ENCODE measurements at regions not wholly inside any gene's neighbourhood (a gene's known extent, or its start where the extent isn't known, plus 50 kb on each side); places are given as distances from the start of the nearest gene placed in this dataset.

- Mint-ChIP-seq H3K36me3 (ENCODE audit: insufficient read depth) (no peaks in the 10 kb centered on the region), H3K4me1 (no peaks in the 10 kb centered on the region), H3K9me3 (peaks cover 6% of the 10 kb centered on the region), H3K4me3 (no peak overlapping the region), H3K27ac (ENCODE audit: low read depth) (no peak overlapping the region), H3K27me3 (no peaks in the 10 kb centered on the region)
- ATAC-seq (replicated peaks; ENCODE audit: extremely low read depth, poor library complexity, severe bottlenecking) (no peak), DNase-seq (ENCODE audit: low spot score in 2 of 2) (no peak)
Measured at GRCh38 chr2:59926731-59927130, 626.7 kb downstream of the BCL11A start.

DNA sequence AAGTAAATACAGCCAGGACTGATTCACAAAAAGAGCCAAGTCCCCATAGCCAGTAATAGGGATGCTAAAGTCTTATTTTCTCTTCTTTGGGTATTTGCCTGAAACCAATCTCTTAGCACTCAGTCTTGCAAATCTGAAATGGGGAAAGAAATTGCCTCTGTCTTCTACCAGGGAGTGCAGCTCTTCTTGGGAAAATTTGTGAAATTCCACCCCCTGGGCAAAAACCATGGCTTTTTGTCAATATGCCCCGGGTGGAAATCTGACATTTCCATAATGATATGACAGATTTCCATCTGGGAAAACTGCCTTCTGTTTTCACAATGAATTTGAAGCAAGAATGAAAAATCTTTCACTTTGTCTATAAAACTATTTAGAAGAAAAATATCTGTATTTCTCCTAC lies 628.1 kb downstream of the BCL11A start:
- Mint-ChIP-seq H3K4me3 (no peak overlapping the region), H3K36me3 (ENCODE audit: insufficient read depth) (no peaks in the 10 kb centered on the region), H3K4me1 (no peaks in the 10 kb centered on the region), H3K27me3 (no peaks in the 10 kb centered on the region), H3K27ac (ENCODE audit: low read depth) (no peak overlapping the region), H3K9me3 (peaks cover 6% of the 10 kb centered on the region)
- no peak for DNase-seq (ENCODE audit: low spot score in 2 of 2)
- ATAC-seq (replicated peaks; ENCODE audit: extremely low read depth, poor library complexity, severe bottlenecking) = no peak

DNA sequence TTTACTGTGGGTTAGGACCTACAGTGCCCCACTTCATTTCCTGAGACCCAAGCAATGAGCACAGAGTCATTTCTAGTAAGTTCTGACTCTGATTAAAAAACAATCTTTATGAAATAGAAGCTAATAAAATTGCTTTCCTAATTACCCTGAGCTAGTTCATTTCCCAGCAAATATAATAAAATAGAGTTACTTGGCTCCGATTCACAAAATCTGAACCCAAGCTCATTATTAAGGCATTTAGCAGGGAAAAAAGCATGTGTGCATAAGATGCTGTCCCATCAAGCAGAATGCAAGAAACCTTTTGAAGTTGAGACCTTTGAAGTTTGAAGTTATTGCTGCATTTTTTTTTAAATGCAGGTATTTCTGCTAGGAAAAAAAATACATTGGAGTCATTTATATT lies 629.1 kb downstream of the BCL11A start:
- DNase-seq (ENCODE audit: low spot score in 2 of 2) (no peak), ATAC-seq (replicated peaks; ENCODE audit: extremely low read depth, poor library complexity, severe bottlenecking) (no peak)
- Mint-ChIP-seq H3K36me3 (ENCODE audit: insufficient read depth) (peaks cover 1% of the 10 kb centered on the region), H3K27ac (ENCODE audit: low read depth) (no peak overlapping the region), H3K4me1 (no peaks in the 10 kb centered on the region), H3K27me3 (no peaks in the 10 kb centered on the region), H3K9me3 (peaks cover 6% of the 10 kb centered on the region), H3K4me3 (no peak overlapping the region)

- Mint-ChIP-seq H3K4me1 (no peaks in the 10 kb centered on the region), H3K27ac (ENCODE audit: low read depth) (no peak overlapping the region), H3K9me3 (no peaks in the 10 kb centered on the region), H3K4me3 (no peak overlapping the region), H3K36me3 (ENCODE audit: insufficient read depth) (peaks cover 1% of the 10 kb centered on the region), H3K27me3 (no peaks in the 10 kb centered on the region)
- no peak for ATAC-seq (replicated peaks; ENCODE audit: extremely low read depth, poor library complexity, severe bottlenecking)
- no peak for DNase-seq (ENCODE audit: low spot score in 2 of 2)
Measured at GRCh38 chr2:59922450-59922849, 631.0 kb downstream of the BCL11A start.

- DNase-seq (ENCODE audit: low spot score in 2 of 2) = no peak
- no peak overlapping the region for H3K4me3 Mint-ChIP-seq
- ATAC-seq (replicated peaks; ENCODE audit: extremely low read depth, poor library complexity, severe bottlenecking) = no peak
- no peaks in the 10 kb centered on the region for H3K27me3 Mint-ChIP-seq
- no peaks in the 10 kb centered on the region for H3K4me1 Mint-ChIP-seq
- H3K27ac Mint-ChIP-seq (ENCODE audit: low read depth) = no peak overlapping the region
- H3K9me3 Mint-ChIP-seq = no peaks in the 10 kb centered on the region
- peaks cover 1% of the 10 kb centered on the region for H3K36me3 Mint-ChIP-seq (ENCODE audit: insufficient read depth)
Measured at GRCh38 chr2:59921743-59922142, 631.7 kb downstream of the BCL11A start.

DNA sequence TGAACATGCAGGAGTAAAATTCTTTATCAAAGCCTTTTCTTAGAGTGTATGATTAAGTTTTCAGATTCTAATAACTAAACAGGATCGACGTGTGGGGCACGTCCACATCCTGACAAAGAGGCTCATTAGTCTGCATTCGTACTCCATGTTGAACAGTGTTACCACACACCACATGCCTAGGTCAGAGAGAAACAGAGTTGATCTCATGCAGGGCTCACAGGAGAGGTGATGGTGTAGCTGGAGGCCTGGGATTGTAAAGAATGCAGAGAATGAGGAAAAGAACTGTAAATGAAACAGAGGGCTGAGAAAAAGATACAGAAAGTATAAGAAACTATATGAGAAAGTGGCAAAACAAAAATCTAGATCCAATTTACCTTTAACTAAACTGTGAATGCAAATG lies 632.5 kb downstream of the BCL11A start:
- H3K4me1 Mint-ChIP-seq = no peaks in the 10 kb centered on the region
- no peaks in the 10 kb centered on the region for H3K9me3 Mint-ChIP-seq
- DNase-seq (ENCODE audit: low spot score in 2 of 2) (no peak), ATAC-seq (replicated peaks; ENCODE audit: extremely low read depth, poor library complexity, severe bottlenecking) (no peak)
- peaks cover 1% of the 10 kb centered on the region for H3K36me3 Mint-ChIP-seq (ENCODE audit: insufficient read depth)
- no peak overlapping the region for H3K27ac Mint-ChIP-seq (ENCODE audit: low read depth)
- H3K27me3 Mint-ChIP-seq = no peaks in the 10 kb centered on the region
- no peak overlapping the region for H3K4me3 Mint-ChIP-seq

DNA sequence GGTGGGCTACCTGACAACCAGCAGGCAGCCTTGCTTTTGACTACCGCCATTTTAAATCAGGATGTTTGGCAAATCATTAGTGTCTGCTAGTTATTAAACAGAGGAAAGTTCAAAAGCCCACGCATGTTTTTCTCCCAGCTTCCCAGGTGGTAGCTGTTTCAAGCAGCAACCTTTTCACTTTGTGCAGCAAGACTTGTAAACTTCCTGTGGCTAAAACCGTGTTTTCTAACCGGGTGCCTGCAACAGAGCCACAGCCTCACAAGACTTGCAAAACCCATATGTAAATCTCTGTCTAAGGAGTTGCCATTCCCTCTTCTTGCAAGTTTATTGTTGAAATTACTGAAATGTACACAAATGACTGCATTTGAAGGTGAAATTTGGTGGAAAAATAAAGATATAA lies 633.1 kb downstream of the BCL11A start:
- no peaks in the 10 kb centered on the region for H3K4me1 Mint-ChIP-seq
- ATAC-seq (replicated peaks; ENCODE audit: extremely low read depth, poor library complexity, severe bottlenecking) = no peak
- H3K4me3 Mint-ChIP-seq = no peak overlapping the region
- DNase-seq (ENCODE audit: low spot score in 2 of 2) = no peak
- no peak overlapping the region for H3K27ac Mint-ChIP-seq (ENCODE audit: low read depth)
- no peaks in the 10 kb centered on the region for H3K9me3 Mint-ChIP-seq
- peaks cover 1% of the 10 kb centered on the region for H3K36me3 Mint-ChIP-seq (ENCODE audit: insufficient read depth)
- no peaks in the 10 kb centered on the region for H3K27me3 Mint-ChIP-seq

DNA sequence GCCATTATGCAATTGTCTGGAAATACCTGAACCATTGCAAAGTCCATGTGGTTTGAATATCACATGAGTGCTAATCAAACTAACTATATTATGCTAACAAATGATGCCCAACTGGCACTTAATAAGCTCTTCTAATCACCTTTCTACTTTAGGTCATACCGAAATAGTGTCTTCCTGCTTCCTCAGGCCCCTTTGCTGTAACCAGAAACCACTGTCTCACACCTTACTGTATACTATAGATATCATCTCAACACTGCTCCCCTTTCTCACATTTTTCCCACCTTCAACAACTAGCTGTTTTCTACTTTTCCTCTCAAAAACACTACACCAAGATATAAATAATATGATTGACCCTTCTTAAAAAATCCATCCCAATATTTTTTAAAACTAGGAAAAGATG lies 633.9 kb downstream of the BCL11A start:
- no peak overlapping the region for H3K4me3 Mint-ChIP-seq
- H3K27me3 Mint-ChIP-seq = no peaks in the 10 kb centered on the region
- peak; percentile 36 for ATAC-seq (replicated peaks; ENCODE audit: extremely low read depth, poor library complexity, severe bottlenecking)
- no peak overlapping the region for H3K27ac Mint-ChIP-seq (ENCODE audit: low read depth)
- peaks cover 1% of the 10 kb centered on the region for H3K36me3 Mint-ChIP-seq (ENCODE audit: insufficient read depth)
- no peaks in the 10 kb centered on the region for H3K4me1 Mint-ChIP-seq
- no peak for DNase-seq (ENCODE audit: low spot score in 2 of 2)
- no peaks in the 10 kb centered on the region for H3K9me3 Mint-ChIP-seq

DNA sequence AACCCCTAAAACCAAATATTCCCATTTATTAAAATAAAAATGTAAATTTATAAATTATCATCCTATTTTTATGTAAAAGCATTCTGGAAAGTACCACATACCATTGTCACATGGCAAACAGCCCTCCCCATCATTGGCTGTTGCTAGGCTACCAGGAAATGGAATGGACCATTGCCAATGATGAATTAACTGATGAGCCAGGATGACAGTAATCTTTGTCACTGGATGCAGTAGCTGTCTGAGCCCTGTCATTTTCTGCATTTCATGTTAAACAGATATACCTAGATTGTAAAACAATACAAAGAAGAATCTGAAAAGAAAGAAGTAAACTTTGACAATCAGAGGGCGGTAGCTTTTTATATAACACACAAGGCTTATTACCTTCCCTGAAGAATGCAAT lies 641.4 kb downstream of the BCL11A start:
- H3K4me1 Mint-ChIP-seq = no peaks in the 10 kb centered on the region
- no peaks in the 10 kb centered on the region for H3K27me3 Mint-ChIP-seq
- no peak for ATAC-seq (replicated peaks; ENCODE audit: extremely low read depth, poor library complexity, severe bottlenecking)
- H3K4me3 Mint-ChIP-seq = no peak overlapping the region
- no peaks in the 10 kb centered on the region for H3K9me3 Mint-ChIP-seq
- H3K27ac Mint-ChIP-seq (ENCODE audit: low read depth) = no peak overlapping the region
- DNase-seq (ENCODE audit: low spot score in 2 of 2) = no peak
- no peaks in the 10 kb centered on the region for H3K36me3 Mint-ChIP-seq (ENCODE audit: insufficient read depth)

DNA sequence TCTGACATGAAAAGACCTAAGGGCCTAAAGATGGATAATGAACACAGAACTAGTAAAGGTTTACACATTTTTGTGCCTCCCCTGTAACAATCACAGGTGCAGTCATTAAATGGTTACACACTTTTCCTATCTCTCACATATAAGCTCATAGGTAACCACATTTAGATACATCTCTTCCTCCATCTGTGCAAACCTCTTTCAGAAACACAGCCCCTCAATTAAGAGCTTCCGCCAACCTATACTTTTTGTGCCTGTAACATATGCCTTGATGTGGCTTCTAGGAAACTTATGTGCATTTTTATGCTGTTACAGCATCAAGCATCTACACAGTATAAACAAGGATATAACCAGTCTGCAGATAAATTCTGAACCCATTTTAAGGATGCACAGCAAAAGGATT lies 643.3 kb downstream of the BCL11A start:
- H3K9me3 Mint-ChIP-seq = no peaks in the 10 kb centered on the region
- DNase-seq (ENCODE audit: low spot score in 2 of 2) (no peak), ATAC-seq (replicated peaks; ENCODE audit: extremely low read depth, poor library complexity, severe bottlenecking) (no peak)
- no peak overlapping the region for H3K4me3 Mint-ChIP-seq
- no peaks in the 10 kb centered on the region for H3K36me3 Mint-ChIP-seq (ENCODE audit: insufficient read depth)
- H3K27ac Mint-ChIP-seq (ENCODE audit: low read depth) = no peak overlapping the region
- no peaks in the 10 kb centered on the region for H3K27me3 Mint-ChIP-seq
- no peaks in the 10 kb centered on the region for H3K4me1 Mint-ChIP-seq

- no peak for DNase-seq (ENCODE audit: low spot score in 2 of 2)
- Mint-ChIP-seq H3K4me3 (no peak overlapping the region), H3K27ac (ENCODE audit: low read depth) (no peak overlapping the region), H3K27me3 (no peaks in the 10 kb centered on the region), H3K4me1 (no peaks in the 10 kb centered on the region), H3K9me3 (no peaks in the 10 kb centered on the region), H3K36me3 (ENCODE audit: insufficient read depth) (no peaks in the 10 kb centered on the region)
- no peak for ATAC-seq (replicated peaks; ENCODE audit: extremely low read depth, poor library complexity, severe bottlenecking)
Measured at GRCh38 chr2:59909147-59909546, 644.3 kb downstream of the BCL11A start.

DNA sequence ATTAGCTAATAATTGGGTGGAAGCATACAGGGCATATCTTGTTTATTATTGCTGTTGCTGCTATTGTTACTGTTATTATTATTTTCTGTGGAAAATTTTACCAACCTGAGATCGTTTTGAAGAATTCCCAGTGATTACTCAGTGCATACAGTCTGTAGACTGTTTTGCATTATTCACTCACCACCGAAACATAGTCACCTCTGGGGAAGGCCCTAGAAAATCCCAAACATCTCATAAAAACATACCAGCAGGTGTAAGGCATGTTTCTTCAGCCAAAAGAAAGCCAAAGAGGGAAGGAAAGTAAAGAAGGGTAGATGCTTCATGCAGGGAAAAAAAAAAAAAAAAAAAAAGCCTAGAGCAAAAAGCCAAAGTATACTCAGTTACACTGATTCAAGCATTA lies 647.7 kb downstream of the BCL11A start:
- no peak for DNase-seq (ENCODE audit: low spot score in 2 of 2)
- H3K4me1 Mint-ChIP-seq = no peaks in the 10 kb centered on the region
- no peak for ATAC-seq (replicated peaks; ENCODE audit: extremely low read depth, poor library complexity, severe bottlenecking)
- no peaks in the 10 kb centered on the region for H3K27me3 Mint-ChIP-seq
- H3K9me3 Mint-ChIP-seq = no peaks in the 10 kb centered on the region
- no peak overlapping the region for H3K27ac Mint-ChIP-seq (ENCODE audit: low read depth)
- H3K36me3 Mint-ChIP-seq (ENCODE audit: insufficient read depth) = no peaks in the 10 kb centered on the region
- H3K4me3 Mint-ChIP-seq = no peak overlapping the region

DNA sequence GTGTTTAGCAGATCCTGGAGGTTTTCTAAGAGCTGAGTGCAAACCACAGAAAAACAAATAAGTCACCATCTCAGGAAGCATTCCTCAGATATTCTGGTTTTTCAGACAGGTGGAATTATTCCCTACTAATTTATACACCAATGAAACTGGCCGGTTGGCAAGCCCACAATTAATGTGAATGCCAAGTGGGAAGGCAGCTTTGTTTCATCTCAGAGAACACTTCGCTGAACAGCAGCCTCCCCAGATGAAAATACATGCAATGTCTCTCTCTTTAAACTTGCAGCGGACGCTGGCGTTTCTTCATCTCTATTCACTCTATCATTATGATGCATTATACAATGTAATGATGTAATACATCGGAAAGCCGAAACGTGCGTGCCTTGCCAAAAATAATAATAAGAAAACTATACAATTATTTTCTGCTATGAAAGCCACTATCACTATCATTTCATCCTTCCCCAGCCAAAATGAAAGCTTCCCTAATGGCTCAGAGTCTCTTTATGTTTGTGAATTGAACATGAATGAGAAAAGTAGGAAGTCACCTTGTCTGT lies 649.4 kb downstream of the BCL11A start:
- DNase-seq (ENCODE audit: low spot score in 2 of 2) (no peak), ATAC-seq (replicated peaks; ENCODE audit: extremely low read depth, poor library complexity, severe bottlenecking) (no peak)
- Mint-ChIP-seq H3K27me3 (no peaks in the 10 kb centered on the region), H3K4me3 (no peak overlapping the region), H3K9me3 (no peaks in the 10 kb centered on the region), H3K36me3 (ENCODE audit: insufficient read depth) (no peaks in the 10 kb centered on the region), H3K4me1 (no peaks in the 10 kb centered on the region), H3K27ac (ENCODE audit: low read depth) (no peak overlapping the region)
